HG02642 (cell line): ENCODE measurements at regions not wholly inside any gene's neighbourhood (a gene's known extent, or its start where the extent isn't known, plus 50 kb on each side); places are given as distances from the start of the nearest gene placed in this dataset.
"Not testable (repeated sequence)": the region's sequence is repeated elsewhere in the genome, so short reads cannot be mapped to it uniquely, and the experiment has no call there.

Experiments
- ATAC-seq: cut with Tn5 transposase; IDR thresholded peaks from one replicate; pipeline ENCODE4 v1.9.1; 2021; ENCODE audit warnings: mild to moderate bottlenecking; ENCODE audit not compliant: unreplicated experiment, poor library complexity

DNA sequence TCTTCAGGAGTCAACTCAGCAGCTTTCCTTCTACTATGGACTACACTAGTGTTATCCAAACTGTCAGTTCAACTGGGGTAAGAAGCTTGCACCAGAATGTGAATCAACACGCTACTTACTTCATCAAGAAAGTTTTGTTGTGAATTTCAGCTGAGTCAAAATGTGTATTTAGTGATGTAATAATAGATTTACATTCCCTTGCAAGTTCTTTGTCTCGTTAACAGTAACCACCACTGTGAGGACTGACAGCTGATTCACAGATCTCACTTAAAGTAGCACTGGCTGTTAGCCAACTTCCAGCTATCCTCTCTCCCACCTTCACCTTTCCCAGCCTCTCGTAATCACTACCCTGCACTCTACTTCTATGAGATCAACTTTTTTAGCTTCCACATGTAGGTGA is 445.3 kb downstream of the NTRK2 start:
- no peak for ATAC-seq

DNA sequence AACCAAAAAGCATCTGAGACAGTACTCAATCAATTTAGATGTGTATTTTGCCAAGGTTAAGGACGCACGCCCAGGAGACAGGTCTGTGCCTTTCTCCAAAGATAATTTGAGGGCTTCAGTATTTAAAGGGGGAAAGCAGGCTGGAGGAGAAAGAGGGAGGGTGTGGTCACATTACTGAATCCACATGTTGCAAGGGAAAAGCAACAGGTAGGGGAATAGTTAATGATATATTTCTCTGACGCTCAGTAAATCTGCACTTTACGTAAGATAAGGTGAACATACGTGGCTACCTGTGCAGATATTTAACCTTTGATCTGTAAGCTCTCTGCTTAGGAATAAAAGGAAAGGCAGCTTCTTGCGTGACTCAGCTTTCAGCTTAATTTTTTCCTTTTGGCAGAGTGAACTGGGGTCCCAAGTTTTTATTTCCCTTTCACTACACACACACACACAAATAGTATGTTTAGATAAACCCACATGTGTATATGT is 443.4 kb downstream of the NTRK2 start:
- no peak for ATAC-seq

DNA sequence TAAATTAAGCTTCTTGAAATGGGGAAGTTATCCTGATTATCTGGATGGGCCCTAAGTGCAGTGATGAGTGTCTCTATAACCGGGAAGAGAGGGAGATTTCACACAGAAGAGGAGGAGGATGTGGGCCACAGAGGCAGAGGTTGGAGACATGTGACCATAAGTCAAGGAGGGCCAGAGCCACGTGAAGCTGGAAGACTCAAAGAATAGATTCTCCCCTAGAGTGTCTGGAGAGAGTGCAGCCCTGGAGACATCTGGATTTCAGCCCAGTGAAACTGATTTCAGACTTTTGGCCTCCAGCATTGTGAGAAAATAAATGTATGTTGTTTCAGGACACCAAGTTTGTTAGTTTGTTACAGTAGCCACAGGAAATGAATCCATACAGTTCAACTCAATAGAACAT is 442.9 kb downstream of the NTRK2 start:
- ATAC-seq = no peak

DNA sequence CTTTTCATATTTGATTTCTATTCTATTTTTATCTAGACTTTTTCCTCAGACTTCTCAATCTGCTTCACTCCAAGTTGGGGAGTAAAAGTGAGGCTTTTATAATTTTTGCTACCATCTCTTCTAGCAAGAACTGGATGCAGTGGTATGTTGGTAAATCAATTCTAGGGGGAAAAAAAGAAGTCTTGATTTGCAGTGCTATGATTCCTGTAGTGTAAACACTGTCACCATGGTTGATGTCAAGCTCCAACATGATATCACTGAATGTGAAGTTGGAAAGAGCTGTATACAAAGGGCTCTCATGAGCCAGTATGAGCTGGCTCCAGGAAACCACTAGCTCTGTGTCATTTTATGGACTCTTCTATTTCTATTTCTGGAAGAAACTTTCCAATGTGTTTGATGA is 439.2 kb downstream of the NTRK2 start:
- ATAC-seq = no peak

GRCh38 chr9:85108229-85108628 is 438.7 kb downstream of the NTRK2 start:
- ATAC-seq = no peak

DNA sequence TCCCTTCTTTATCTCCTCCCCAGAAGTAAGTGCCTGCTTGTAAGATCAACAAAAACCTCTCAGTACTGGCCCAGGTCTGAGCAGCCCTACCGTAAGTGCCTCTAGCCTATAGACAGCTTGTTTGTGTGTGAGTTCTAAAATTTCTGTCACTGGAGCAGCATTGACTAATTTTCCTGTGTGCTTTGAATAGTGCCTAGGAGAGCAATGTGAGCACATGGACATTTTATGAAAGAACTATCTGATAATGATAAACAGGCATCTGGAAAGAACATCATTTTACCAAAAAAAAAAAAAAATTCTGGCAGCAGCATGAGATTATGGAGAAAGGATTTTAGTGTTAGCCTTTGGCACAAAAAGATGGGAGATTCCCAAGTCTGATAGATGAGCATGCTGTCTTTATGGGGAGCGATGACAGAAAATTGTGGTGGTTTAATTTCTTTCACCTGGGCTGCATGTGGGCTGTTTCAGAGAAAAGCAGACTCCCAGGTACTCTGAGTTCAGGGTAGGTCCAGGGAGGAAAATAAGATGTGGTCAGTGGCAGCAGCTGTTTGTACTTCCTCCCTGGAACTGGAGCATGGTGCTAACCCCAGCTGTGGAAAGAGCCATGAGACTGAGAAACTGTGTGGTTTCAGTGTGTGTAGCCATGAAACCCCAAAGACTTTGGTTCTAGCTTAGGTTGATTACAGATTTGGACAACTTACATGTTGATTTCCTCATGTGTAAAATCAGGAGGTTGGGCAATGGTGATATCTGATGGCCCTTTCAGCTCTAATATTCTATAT is 419.9 kb downstream of the NTRK2 start:
- ATAC-seq = no peak

GRCh38 chr9:85081963-85082362 is 412.4 kb downstream of the NTRK2 start:
- no peak for ATAC-seq

DNA sequence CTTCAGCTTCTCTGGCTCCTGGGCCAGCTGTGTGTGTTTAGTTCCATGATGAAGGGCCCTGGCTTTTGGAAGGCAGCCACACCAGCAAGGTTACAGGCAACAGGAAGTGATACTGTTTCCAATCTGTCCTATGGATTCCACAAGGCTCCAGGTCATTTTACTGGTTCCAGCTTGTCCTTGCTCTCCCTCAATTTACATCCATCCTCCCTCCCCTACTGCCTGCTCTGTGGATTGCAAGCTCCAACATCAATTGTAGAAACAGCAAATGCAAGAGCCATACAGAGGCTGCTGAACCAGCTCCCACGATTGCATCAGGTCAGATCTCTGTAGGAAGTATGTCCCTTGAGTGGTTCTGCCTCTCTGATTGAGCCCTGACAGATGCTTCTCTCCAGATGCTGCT is 409.8 kb downstream of the NTRK2 start:
- ATAC-seq = no peak

DNA sequence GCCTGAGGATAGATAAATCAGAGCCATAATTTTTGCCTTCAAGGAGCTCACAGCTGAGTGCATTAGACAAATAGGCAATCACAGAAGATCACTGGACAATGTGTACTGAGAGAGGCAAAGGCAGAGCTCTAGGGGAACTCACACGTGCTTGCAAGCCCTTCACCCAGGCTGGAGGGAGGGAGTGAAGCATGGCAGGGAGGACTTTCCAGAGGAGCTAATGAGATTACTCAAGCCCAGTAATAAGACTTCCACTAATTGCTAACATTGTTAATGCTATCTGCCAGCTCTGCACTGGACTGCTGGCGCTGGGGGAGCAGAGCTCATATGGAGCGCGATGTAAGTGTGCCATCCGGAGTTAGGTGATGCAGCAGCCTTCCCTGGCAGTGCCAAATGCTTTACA is 408.4 kb downstream of the NTRK2 start:
- ATAC-seq = no peak

GRCh38 chr9:85077146-85077545 is 407.6 kb downstream of the NTRK2 start:
- not testable (repeated sequence) for ATAC-seq
